ENCODE measurements at regions not wholly inside any gene's neighbourhood (a gene's known extent, or its start where the extent isn't known, plus 50 kb on each side); places are given as distances from the start of the nearest gene placed in this dataset.
"Not testable (repeated sequence)": the region's sequence is repeated elsewhere in the genome, so short reads cannot be mapped to it uniquely, and the experiment has no call there.

GRCh38 chr7:120014925-120015465 is 258.0 kb upstream of the KCND2 start:
- no peak for DNase-seq (ENCODE audit: low spot score)

- DNase-seq (ENCODE audit: low spot score), result no peak
Measured at GRCh38 chr7:120021085-120021484, 251.9 kb upstream of the KCND2 start.

GRCh38 chr7:120023494-120024167 is 249.3 kb upstream of the KCND2 start:
- DNase-seq (ENCODE audit: low spot score), result no peak

GRCh38 chr7:120028636-120029035 is 244.3 kb upstream of the KCND2 start:
- no peak for DNase-seq (ENCODE audit: low spot score)

- no peak for DNase-seq (ENCODE audit: low spot score)
Measured at GRCh38 chr7:120030876-120031275, 242.1 kb upstream of the KCND2 start.

- DNase-seq (ENCODE audit: low spot score), result no peak
Measured at GRCh38 chr7:120033114-120033513, 239.9 kb upstream of the KCND2 start.

- no peak for DNase-seq (ENCODE audit: low spot score)
Measured at GRCh38 chr7:120039138-120039537, 233.8 kb upstream of the KCND2 start.

- DNase-seq (ENCODE audit: low spot score), result no peak
Measured at GRCh38 chr7:120041798-120042197, 231.2 kb upstream of the KCND2 start.

- no peak for DNase-seq (ENCODE audit: low spot score)
Measured at GRCh38 chr7:120043250-120043649, 229.7 kb upstream of the KCND2 start.

- DNase-seq (ENCODE audit: low spot score), result no peak
Measured at GRCh38 chr7:120052884-120053382, 220.0 kb upstream of the KCND2 start.

- DNase-seq (ENCODE audit: low spot score), result no peak
Measured at GRCh38 chr7:120053390-120053961, 219.5 kb upstream of the KCND2 start.

GRCh38 chr7:120054376-120055100 is 218.4 kb upstream of the KCND2 start:
- no peak for DNase-seq (ENCODE audit: low spot score)

GRCh38 chr7:120055300-120055699 is 217.7 kb upstream of the KCND2 start:
- DNase-seq (ENCODE audit: low spot score), result no peak

GRCh38 chr7:120056227-120056626 is 216.7 kb upstream of the KCND2 start:
- DNase-seq (ENCODE audit: low spot score), result no peak

GRCh38 chr7:120059641-120060040 is 213.3 kb upstream of the KCND2 start:
- no peak for DNase-seq (ENCODE audit: low spot score)

GRCh38 chr7:120060281-120060680 is 212.7 kb upstream of the KCND2 start:
- no peak for DNase-seq (ENCODE audit: low spot score)

- no peak for DNase-seq (ENCODE audit: low spot score)
Measured at GRCh38 chr7:120060875-120061274, 212.1 kb upstream of the KCND2 start.

- DNase-seq (ENCODE audit: low spot score), result no peak
Measured at GRCh38 chr7:120064565-120064964, 208.4 kb upstream of the KCND2 start.

GRCh38 chr7:120066898-120067297 is 206.1 kb upstream of the KCND2 start:
- not testable (repeated sequence) for DNase-seq (ENCODE audit: low spot score)

- DNase-seq (ENCODE audit: low spot score), result no peak
Measured at GRCh38 chr7:120070201-120070600, 202.8 kb upstream of the KCND2 start.

- no peak for DNase-seq (ENCODE audit: low spot score)
Measured at GRCh38 chr7:120077777-120078176, 195.2 kb upstream of the KCND2 start.

- DNase-seq (ENCODE audit: low spot score), result no peak
Measured at GRCh38 chr7:120079022-120079421, 194.0 kb upstream of the KCND2 start.

GRCh38 chr7:120079704-120080103 is 193.3 kb upstream of the KCND2 start:
- no peak for DNase-seq (ENCODE audit: low spot score)

All from COLO829 (cell line).